ENCODE measurements at regions not wholly inside any gene's neighbourhood (a gene's known extent, or its start where the extent isn't known, plus 50 kb on each side); places are given as distances from the start of the nearest gene placed in this dataset.
A peak's percentile ranks its signal among the peaks of the same experiment; 100 is the strongest.

DNA sequence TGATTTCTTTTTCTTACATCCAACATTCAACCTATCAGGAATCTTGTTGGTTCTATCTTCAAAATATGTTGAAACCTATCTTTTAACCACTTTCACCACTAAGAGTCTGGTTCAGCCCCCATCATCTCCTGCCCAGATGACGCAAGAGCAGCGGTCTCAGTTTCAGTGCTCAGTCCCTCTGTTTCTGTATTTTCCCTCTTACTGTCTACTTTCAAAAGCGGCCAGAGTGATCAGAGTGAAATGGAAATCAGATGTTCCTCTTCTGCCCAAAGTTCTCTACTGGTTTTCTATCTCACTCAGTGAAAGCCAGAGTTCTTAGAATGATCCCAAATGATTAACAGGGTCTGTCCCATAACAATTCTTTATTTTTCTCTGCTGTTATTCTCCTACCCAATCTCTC is 147.9 kb upstream of the PDE7B start:
- no peak overlapping the region for H3K9ac ChIP-seq
- no peak overlapping the region for H2AFZ ChIP-seq (ENCODE audit: low read depth)
- no peaks in the 10 kb centered on the region; the same call in 1 of the 2 replicates for H3K27me3 ChIP-seq (ENCODE audit: insufficient read depth, low read depth)
- H3K36me3 ChIP-seq (ENCODE audit: insufficient read depth) = no peaks in the 10 kb centered on the region
- peaks cover 34% of the 10 kb centered on the region for H3K4me1 ChIP-seq (ENCODE audit: low read depth, poor library complexity, severe bottlenecking)
- no peak overlapping the region for H3K4me3 ChIP-seq (IDR thresholded peaks at IDR 0.05; ENCODE audit: insufficient read depth, low read depth, low read length)
- no peak overlapping the region for H3K27ac ChIP-seq
- no peaks in the 10 kb centered on the region for H3K79me2 ChIP-seq (ENCODE audit: insufficient read depth, low read depth)
- H4K20me1 ChIP-seq (ENCODE audit: insufficient read depth) = no peaks in the 10 kb centered on the region
- TF ChIP-seq, protein P1, sequence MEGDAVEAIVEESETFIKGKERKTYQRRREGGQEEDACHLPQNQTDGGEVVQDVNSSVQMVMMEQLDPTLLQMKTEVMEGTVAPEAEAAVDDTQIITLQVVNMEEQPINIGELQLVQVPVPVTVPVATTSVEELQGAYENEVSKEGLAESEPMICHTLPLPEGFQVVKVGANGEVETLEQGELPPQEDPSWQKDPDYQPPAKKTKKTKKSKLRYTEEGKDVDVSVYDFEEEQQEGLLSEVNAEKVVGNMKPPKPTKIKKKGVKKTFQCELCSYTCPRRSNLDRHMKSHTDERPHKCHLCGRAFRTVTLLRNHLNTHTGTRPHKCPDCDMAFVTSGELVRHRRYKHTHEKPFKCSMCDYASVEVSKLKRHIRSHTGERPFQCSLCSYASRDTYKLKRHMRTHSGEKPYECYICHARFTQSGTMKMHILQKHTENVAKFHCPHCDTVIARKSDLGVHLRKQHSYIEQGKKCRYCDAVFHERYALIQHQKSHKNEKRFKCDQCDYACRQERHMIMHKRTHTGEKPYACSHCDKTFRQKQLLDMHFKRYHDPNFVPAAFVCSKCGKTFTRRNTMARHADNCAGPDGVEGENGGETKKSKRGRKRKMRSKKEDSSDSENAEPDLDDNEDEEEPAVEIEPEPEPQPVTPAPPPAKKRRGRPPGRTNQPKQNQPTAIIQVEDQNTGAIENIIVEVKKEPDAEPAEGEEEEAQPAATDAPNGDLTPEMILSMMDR (conservative IDR thresholded peaks at IDR 0.05; ENCODE audit: low read depth, low read length) = no peak
- H3K4me2 ChIP-seq = peak overlapping the region; percentile 22

DNA sequence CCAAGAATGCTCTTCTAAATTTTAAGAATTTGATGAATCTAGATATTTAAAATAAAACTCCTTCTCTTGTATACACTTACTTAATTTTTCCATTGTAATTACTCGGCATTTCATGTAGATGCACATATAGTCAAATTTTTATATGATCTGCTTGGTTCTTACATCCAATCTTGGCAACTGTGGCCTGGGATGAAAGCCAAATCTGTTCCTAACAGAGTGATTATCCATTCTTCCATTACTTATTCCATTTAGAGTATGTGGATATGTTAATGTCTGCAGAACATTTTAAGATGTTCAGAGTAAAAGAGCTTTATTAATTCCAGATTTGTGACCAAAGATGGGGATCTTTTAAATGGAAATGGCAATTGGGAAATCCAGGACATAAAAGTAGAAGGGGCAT is 144.1 kb upstream of the PDE7B start:
- Histone ChIP-seq H2AFZ (ENCODE audit: low read depth) (no peak overlapping the region), H3K36me3 (ENCODE audit: insufficient read depth) (no peaks in the 10 kb centered on the region), H3K4me1 (ENCODE audit: low read depth, poor library complexity, severe bottlenecking) (peaks cover 24% of the 10 kb centered on the region), H3K4me3 (IDR thresholded peaks at IDR 0.05; ENCODE audit: insufficient read depth, low read depth, low read length) (no peak overlapping the region), H3K4me2 (no peak overlapping the region), H3K79me2 (ENCODE audit: insufficient read depth, low read depth) (no peaks in the 10 kb centered on the region), H4K20me1 (ENCODE audit: insufficient read depth) (no peaks in the 10 kb centered on the region), H3K9ac (no peak overlapping the region), H3K27ac (no peak overlapping the region), H3K27me3 (ENCODE audit: insufficient read depth, low read depth) (no peaks in the 10 kb centered on the region)
- TF ChIP-seq, protein P1 (conservative IDR thresholded peaks at IDR 0.05; ENCODE audit: low read depth, low read length) = no peak

DNA sequence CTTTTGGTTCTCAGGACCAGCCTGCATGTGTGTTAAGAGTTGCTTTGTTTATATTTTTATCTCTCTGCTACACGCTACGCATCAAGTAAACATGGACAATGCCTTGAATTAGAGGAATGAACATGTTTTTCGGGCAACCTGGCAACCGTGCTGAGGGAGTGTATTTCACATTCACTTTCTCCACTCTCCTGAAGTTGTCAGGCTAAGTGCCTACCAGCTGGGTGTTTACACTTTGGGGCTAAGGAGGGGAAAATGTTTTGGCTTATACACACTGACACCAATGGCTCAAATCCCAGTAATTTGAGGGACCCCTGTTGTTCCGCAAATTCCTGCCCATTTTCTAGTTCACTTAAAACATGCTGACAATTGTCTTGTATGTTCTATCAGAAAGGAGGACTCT is 141.5 kb upstream of the PDE7B start:
- Histone ChIP-seq H2AFZ (ENCODE audit: low read depth) (no peak overlapping the region), H3K4me2 (no peak overlapping the region), H3K9ac (no peak overlapping the region), H3K4me3 (IDR thresholded peaks at IDR 0.05; ENCODE audit: insufficient read depth, low read depth, low read length) (no peak overlapping the region), H3K27me3 (ENCODE audit: insufficient read depth, low read depth) (no peaks in the 10 kb centered on the region), H3K36me3 (ENCODE audit: insufficient read depth) (no peaks in the 10 kb centered on the region), H3K4me1 (ENCODE audit: low read depth, poor library complexity, severe bottlenecking) (no peaks in the 10 kb centered on the region), H3K79me2 (ENCODE audit: insufficient read depth, low read depth) (no peaks in the 10 kb centered on the region), H4K20me1 (ENCODE audit: insufficient read depth) (no peaks in the 10 kb centered on the region), H3K27ac (no peak overlapping the region)
- TF ChIP-seq, protein P1 (conservative IDR thresholded peaks at IDR 0.05; ENCODE audit: low read depth, low read length) = no peak

DNA sequence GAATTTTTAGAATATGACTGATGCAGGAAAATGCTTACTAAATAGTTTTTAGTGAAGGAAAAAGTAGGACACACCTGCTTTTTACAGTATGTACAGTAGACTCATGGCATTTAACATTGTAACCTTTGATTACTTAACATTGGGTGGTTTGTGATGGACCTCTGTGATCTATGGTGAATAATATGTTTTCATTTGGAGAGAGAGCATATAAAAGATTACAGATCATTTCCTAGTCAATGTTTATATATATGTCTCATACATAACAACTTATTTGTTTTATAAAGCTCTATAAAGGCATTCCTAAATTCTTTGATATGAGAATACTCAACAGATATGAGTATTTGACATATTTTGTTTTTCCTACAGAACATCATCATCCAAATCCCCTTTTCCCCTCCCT is 129.3 kb upstream of the PDE7B start:
- H3K9ac ChIP-seq = no peak overlapping the region
- TF ChIP-seq, protein P1 (conservative IDR thresholded peaks at IDR 0.05; ENCODE audit: low read depth, low read length) = no peak
- no peak overlapping the region for H3K27ac ChIP-seq
- H3K27me3 ChIP-seq (ENCODE audit: insufficient read depth, low read depth) = no peaks in the 10 kb centered on the region
- no peak overlapping the region for H3K4me3 ChIP-seq (IDR thresholded peaks at IDR 0.05; ENCODE audit: insufficient read depth, low read depth, low read length)
- no peaks in the 10 kb centered on the region for H3K79me2 ChIP-seq (ENCODE audit: insufficient read depth, low read depth)
- no peaks in the 10 kb centered on the region for H4K20me1 ChIP-seq (ENCODE audit: insufficient read depth)
- no peaks in the 10 kb centered on the region for H3K4me1 ChIP-seq (ENCODE audit: low read depth, poor library complexity, severe bottlenecking)
- no peak overlapping the region for H3K4me2 ChIP-seq
- no peak overlapping the region for H2AFZ ChIP-seq (ENCODE audit: low read depth)
- H3K36me3 ChIP-seq (ENCODE audit: insufficient read depth) = no peaks in the 10 kb centered on the region
